GM18508 (cell line): ENCODE measurements at regions not wholly inside any gene's neighbourhood (a gene's known extent, or its start where the extent isn't known, plus 50 kb on each side); places are given as distances from the start of the nearest gene placed in this dataset.

ENCODE experiments used
- ATAC-seq: cut with Tn5 transposase; IDR thresholded peaks from one replicate; pipeline ENCODE4 v1.9.1; 2021; ENCODE audit warnings: moderate number of reproducible peaks; ENCODE audit not compliant: insufficient read depth, unreplicated experiment

GRCh38 chr11:116488836-116489389 is 283.9 kb downstream of the BUD13 start:
- ATAC-seq = no peak

GRCh38 chr11:116485425-116485824 is 287.4 kb downstream of the BUD13 start:
- no peak for ATAC-seq

- ATAC-seq = no peak
These were observed 290.1 kb downstream of the BUD13 start for GRCh38 chr11:116482716-116483115.

- no peak for ATAC-seq
These were observed 291.6 kb downstream of the BUD13 start for GRCh38 chr11:116481126-116481675.

GRCh38 chr11:116478669-116479668 is 293.8 kb downstream of the BUD13 start:
- ATAC-seq = no peak

GRCh38 chr11:116478205-116478604 is 294.6 kb downstream of the BUD13 start:
- ATAC-seq = no peak

- ATAC-seq = no peak
These were observed 298.9 kb downstream of the BUD13 start for GRCh38 chr11:116473790-116474346.

GRCh38 chr11:116473206-116473769 is 299.5 kb downstream of the BUD13 start:
- ATAC-seq = no peak

- ATAC-seq = no peak
These were observed 300.1 kb downstream of the BUD13 start for GRCh38 chr11:116472651-116473050.

GRCh38 chr11:116471608-116472256 is 301.1 kb downstream of the BUD13 start:
- no peak for ATAC-seq

- no peak for ATAC-seq
These were observed 304.1 kb downstream of the BUD13 start for GRCh38 chr11:116468699-116469098.

GRCh38 chr11:116467823-116468222 is 305.0 kb downstream of the BUD13 start:
- ATAC-seq = no peak

- no peak for ATAC-seq
These were observed 306.0 kb downstream of the BUD13 start for GRCh38 chr11:116466801-116467200.

GRCh38 chr11:116466191-116466590 is 306.6 kb downstream of the BUD13 start:
- no peak for ATAC-seq

- ATAC-seq = no peak
These were observed 307.7 kb downstream of the BUD13 start for GRCh38 chr11:116465056-116465455.

- no peak for ATAC-seq
These were observed 311.0 kb downstream of the BUD13 start for GRCh38 chr11:116461789-116462188.

- ATAC-seq = no peak
These were observed 312.4 kb downstream of the BUD13 start for GRCh38 chr11:116460156-116460920.

GRCh38 chr11:116459185-116460045 is 313.4 kb downstream of the BUD13 start:
- ATAC-seq = no peak

GRCh38 chr11:116458546-116458945 is 314.2 kb downstream of the BUD13 start:
- ATAC-seq = no peak
